Adrenal gland (tissue), 5 donors: ENCODE measurements at regions not wholly inside any gene's neighbourhood (a gene's known extent, or its start where the extent isn't known, plus 50 kb on each side); places are given as distances from the start of the nearest gene placed in this dataset.

Experiments
- POLR2A ChIP-seq, 2 donors: fragments of 450-650 bp; IDR thresholded peaks; one replicate each; pipeline ENCODE4 v1.6.1; 2017; ENCODE audit warnings: antibody characterized with exemption in 2 of 2, mild to moderate bottlenecking in 2 of 2, moderate library complexity in 1 of 2
- TF ChIP-seq, protein P1 (sequence below), 6 experiments: fragments of 450-650 bp in 4 of 6; fragments of 200-600 bp in 2 of 6; sonication (generic) in 1 of 6; IDR thresholded peaks; 1 replicate in 5 of 6; 2 replicates in 1 of 6; pipeline versions ENCODE4 v1.5.1 to v1.8.0; 2016 to 2021; ENCODE audit warnings: antibody characterized with exemption in 6 of 6, mild to moderate bottlenecking in 2 of 6, moderate library complexity in 1 of 6
- donor health status: DM: no; HTN: no; CAD: no.

DNA sequence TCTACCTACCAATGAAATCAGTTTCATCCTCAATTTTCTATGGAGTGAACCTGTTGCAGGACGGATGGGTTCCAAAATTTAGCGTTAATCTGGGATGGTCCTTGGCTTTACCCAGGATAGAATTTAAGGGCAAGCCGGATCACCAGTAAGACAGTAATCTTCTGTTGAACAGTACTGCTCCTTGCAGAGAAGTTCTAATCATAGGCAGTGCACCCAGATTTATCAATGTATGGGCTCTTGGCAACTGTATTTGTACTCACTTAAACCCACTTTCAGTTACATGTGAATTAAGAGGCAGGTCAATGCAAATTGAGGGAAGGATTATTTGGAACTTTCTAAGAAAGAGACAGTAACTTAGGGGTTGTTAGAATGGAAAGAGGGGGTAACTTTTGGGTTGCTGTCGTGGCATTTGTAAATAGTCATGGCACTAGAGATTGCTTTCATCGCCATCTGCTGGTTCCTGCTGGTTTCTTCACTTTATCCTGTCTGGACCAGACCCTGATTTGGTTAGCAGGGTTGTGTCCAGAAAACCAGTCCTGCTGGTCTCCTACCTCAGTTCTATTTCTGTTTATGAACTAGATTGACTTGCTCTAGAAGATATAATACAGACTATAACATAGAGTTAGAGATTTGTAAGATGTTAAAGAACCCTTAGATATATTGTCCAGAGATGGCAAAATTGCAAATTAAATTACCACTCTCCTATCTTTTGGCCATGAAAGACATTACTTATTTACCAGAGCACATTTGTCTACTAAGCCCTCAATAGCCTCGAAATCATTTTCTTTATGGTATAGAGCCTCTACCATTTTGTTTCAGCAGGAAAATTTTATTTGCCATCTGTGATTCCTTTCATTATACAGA, 646.3 kb downstream of the UTRN start:
- TF ChIP-seq, protein P1, sequence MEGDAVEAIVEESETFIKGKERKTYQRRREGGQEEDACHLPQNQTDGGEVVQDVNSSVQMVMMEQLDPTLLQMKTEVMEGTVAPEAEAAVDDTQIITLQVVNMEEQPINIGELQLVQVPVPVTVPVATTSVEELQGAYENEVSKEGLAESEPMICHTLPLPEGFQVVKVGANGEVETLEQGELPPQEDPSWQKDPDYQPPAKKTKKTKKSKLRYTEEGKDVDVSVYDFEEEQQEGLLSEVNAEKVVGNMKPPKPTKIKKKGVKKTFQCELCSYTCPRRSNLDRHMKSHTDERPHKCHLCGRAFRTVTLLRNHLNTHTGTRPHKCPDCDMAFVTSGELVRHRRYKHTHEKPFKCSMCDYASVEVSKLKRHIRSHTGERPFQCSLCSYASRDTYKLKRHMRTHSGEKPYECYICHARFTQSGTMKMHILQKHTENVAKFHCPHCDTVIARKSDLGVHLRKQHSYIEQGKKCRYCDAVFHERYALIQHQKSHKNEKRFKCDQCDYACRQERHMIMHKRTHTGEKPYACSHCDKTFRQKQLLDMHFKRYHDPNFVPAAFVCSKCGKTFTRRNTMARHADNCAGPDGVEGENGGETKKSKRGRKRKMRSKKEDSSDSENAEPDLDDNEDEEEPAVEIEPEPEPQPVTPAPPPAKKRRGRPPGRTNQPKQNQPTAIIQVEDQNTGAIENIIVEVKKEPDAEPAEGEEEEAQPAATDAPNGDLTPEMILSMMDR (IDR thresholded peaks at IDR 0.05), result peak; percentile 30 to 72 (median 53)
- TF ChIP-seq POLR2A (IDR thresholded peaks at IDR 0.05), result no peak
